ENCODE measurements at regions not wholly inside any gene's neighbourhood (a gene's known extent, or its start where the extent isn't known, plus 50 kb on each side); places are given as distances from the start of the nearest gene placed in this dataset.

GRCh38 chr1:26645734-26646133 lies 50.1 kb upstream of the ARID1A start (continued):
- TF ChIP-seq CTCF (IDR thresholded peaks at IDR 0.05) (no peak), IRF1 (CRISPR knock-in tag; IDR thresholded peaks at IDR 0.05) (no peak), NR3C1 (CRISPR knock-in tag; conservative IDR thresholded peaks at IDR 0.05; ENCODE audit: low read depth) (no peak), EMX1 (CRISPR knock-in tag; IDR thresholded peaks at IDR 0.05) (no peak), NR1H2 (CRISPR knock-in tag; IDR thresholded peaks at IDR 0.05) (no peak), GABPB1 (CRISPR knock-in tag; IDR thresholded peaks at IDR 0.05) (no peak), ZNF263 (CRISPR knock-in tag; IDR thresholded peaks at IDR 0.05; ENCODE audit: low read depth) (no peak), FOXK1 (CRISPR knock-in tag; IDR thresholded peaks at IDR 0.05) (no peak), CBFB (CRISPR knock-in tag; IDR thresholded peaks at IDR 0.05; ENCODE audit: low read depth) (no peak), ZNF423 (CRISPR knock-in tag; IDR thresholded peaks at IDR 0.05) (no peak)
- TF ChIP-seq, protein P1, sequence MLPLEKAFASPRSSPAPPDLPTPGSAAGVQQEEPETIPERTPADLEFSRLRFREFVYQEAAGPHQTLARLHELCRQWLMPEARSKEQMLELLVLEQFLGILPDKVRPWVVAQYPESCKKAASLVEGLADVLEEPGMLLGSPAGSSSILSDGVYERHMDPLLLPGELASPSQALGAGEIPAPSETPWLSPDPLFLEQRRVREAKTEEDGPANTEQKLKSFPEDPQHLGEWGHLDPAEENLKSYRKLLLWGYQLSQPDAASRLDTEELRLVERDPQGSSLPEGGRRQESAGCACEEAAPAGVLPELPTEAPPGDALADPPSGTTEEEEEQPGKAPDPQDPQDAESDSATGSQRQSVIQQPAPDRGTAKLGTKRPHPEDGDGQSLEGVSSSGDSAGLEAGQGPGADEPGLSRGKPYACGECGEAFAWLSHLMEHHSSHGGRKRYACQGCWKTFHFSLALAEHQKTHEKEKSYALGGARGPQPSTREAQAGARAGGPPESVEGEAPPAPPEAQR (CRISPR knock-in tag; IDR thresholded peaks at IDR 0.05), result no peak
- TF ChIP-seq, protein P2, sequence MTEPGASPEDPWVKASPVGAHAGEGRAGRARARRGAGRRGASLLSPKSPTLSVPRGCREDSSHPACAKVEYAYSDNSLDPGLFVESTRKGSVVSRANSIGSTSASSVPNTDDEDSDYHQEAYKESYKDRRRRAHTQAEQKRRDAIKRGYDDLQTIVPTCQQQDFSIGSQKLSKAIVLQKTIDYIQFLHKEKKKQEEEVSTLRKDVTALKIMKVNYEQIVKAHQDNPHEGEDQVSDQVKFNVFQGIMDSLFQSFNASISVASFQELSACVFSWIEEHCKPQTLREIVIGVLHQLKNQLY (CRISPR knock-in tag; IDR thresholded peaks at IDR 0.05), result no peak
